ENCODE measurements at regions not wholly inside any gene's neighbourhood (a gene's known extent, or its start where the extent isn't known, plus 50 kb on each side); places are given as distances from the start of the nearest gene placed in this dataset.
"Not testable (repeated sequence)": the region's sequence is repeated elsewhere in the genome, so short reads cannot be mapped to it uniquely, and the experiment has no call there.

DNA sequence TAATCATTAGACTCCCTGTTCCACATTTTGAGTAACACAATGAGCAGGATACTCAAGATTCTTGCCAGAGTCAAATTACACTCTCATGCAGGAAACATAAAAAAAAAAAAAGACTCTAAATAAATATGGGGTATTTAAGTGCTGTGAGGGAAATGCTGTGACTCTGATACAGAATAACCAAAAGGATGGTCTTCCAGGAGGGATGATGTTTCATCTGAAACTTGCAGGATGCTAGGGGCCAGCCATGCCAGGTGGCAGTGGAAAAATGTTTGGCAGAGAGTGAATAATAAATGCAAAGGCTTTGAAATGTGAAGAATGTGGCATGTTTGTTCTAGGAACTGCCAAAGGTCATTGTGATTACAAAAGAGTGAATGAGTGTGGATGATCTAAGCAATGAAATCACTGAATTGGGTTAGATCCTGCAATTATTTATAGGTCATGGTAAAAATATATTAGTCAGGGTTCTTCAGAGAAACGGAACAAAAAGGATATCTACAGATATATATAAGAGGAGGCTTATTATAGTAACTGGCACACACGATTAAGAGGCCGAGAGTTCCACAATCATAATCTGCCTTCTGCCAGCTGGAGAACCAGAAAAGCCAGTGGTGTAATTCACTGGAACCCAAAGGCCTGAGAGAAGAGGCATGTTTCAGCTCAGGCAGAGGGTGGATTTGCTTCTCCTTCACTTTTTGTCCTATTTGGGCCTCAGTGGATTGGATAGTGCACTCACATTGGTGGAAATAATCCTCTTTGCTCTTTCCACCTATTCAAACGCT lies 1832.8 kb upstream of the MIR17HG start:
- Histone ChIP-seq H3K9me3 (no peaks in the 10 kb centered on the region), H3K36me3 (no peaks in the 10 kb centered on the region), H3K27ac (no peak overlapping the region), H3K4me1 (no peaks in the 10 kb centered on the region), H3K27me3 (no peaks in the 10 kb centered on the region), H3K4me3 (no peak overlapping the region)
- intact Hi-C loops (cut with DNase I), result no loop called here
- no peak for DNase-seq (ENCODE audit: extremely low spot score in 2 of 2)
- TF ChIP-seq POLR2A (IDR thresholded peaks at IDR 0.05) (no peak), POLR2AphosphoS5 (IDR thresholded peaks at IDR 0.05; ENCODE audit: insufficient read depth in 1 of 2, low read depth in 1 of 2) (no peak)
- TF ChIP-seq, protein P1, sequence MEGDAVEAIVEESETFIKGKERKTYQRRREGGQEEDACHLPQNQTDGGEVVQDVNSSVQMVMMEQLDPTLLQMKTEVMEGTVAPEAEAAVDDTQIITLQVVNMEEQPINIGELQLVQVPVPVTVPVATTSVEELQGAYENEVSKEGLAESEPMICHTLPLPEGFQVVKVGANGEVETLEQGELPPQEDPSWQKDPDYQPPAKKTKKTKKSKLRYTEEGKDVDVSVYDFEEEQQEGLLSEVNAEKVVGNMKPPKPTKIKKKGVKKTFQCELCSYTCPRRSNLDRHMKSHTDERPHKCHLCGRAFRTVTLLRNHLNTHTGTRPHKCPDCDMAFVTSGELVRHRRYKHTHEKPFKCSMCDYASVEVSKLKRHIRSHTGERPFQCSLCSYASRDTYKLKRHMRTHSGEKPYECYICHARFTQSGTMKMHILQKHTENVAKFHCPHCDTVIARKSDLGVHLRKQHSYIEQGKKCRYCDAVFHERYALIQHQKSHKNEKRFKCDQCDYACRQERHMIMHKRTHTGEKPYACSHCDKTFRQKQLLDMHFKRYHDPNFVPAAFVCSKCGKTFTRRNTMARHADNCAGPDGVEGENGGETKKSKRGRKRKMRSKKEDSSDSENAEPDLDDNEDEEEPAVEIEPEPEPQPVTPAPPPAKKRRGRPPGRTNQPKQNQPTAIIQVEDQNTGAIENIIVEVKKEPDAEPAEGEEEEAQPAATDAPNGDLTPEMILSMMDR (IDR thresholded peaks at IDR 0.05), result no peak

DNA sequence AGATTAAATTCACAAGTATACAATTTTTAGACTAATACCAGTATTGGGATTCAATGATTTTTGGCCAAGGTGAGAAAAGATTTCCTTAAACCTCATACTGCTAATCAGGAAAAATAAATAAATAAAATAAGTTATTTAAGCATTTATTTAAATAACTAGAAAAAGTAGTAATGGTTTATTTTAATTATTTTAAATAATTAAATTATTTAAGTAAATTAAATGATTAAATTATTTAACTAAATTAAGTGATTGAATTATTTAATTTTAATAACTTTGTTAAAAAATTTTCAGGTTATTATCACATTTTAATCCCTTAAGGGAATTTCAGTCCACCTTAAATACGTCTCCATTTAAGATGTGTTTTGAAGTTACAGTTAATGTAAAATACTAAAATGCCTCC lies 1831.5 kb upstream of the MIR17HG start:
- Histone ChIP-seq H3K36me3 (no peaks in the 10 kb centered on the region), H3K4me3 (no peak overlapping the region), H3K4me1 (no peaks in the 10 kb centered on the region), H3K27ac (no peak overlapping the region), H3K9me3 (no peaks in the 10 kb centered on the region), H3K27me3 (no peaks in the 10 kb centered on the region)
- DNase-seq (ENCODE audit: extremely low spot score in 2 of 2), result no peak
- TF ChIP-seq, protein P1 (IDR thresholded peaks at IDR 0.05), result no peak
- TF ChIP-seq POLR2A (IDR thresholded peaks at IDR 0.05) (no peak), POLR2AphosphoS5 (IDR thresholded peaks at IDR 0.05; ENCODE audit: insufficient read depth in 1 of 2, low read depth in 1 of 2) (no peak)
- intact Hi-C loops (cut with DNase I), result no loop called here

DNA sequence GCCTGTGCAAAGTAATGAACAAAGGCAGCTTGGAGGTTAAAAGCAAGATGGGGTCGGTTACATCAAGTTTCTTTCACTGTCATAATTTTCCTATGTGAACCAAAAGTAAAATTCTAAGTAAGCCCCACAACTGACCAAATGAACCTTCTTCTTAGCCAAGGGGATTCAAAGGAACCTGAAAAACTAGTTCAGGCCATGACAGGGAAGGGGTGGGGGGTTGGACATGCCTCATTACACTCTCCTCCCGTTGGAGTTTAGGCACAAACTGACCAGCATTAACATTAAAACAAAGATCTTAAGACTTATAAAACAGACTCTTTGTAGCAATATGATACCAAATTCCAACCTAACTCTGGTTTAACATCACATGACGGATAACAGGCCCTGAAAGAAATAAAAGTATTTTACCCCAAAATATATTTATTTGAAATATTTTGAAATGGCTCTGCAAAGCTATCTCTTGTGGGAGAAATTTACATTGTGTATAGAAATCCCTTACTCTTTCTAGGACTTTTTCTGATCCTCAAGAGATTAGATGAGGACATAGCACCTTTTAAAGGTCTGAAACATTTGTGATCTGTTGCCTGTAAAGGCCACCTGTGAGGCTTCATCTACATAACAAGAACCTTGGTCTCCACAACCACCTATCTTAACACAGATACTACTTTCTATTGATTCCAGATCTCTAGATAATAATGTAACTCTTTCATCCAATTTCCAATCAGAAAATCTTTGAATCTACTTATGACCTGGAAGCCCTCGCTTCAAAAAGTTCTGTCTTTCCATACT lies 1829.0 kb upstream of the MIR17HG start:
- Histone ChIP-seq H3K27ac (no peak overlapping the region), H3K27me3 (no peaks in the 10 kb centered on the region), H3K4me3 (no peak overlapping the region), H3K4me1 (no peaks in the 10 kb centered on the region), H3K9me3 (no peaks in the 10 kb centered on the region), H3K36me3 (no peaks in the 10 kb centered on the region)
- intact Hi-C loops (cut with DNase I), result no loop called here
- TF ChIP-seq POLR2A (IDR thresholded peaks at IDR 0.05), result no peak
- TF ChIP-seq, protein P1 (IDR thresholded peaks at IDR 0.05), result no peak
- DNase-seq (ENCODE audit: extremely low spot score in 2 of 2), result no peak

DNA sequence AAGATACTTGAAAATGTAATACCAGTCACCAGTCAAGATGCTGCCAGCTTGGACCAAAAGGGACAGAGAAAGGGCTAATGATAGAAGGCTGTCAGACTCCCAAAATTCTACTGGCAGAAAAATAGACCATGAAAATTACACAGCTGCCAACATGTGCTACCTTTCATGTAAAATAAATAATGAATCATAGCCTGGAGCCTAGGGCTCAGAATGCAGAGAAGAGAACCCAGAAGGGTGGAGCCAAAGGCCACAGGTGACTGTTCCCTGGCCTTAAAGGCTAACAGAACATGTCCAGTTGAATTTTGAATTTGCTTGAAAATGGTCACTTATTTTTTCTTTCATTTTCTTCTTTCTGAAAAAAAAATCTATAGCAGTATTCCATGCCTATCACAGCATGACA lies 1827.0 kb upstream of the MIR17HG start:
- H3K4me1 ChIP-seq, result no peaks in the 10 kb centered on the region
- intact Hi-C loops (cut with DNase I), result no loop called here
- H3K27ac ChIP-seq, result no peak overlapping the region
- no peak for DNase-seq (ENCODE audit: extremely low spot score in 2 of 2)
- no peaks in the 10 kb centered on the region for H3K36me3 ChIP-seq
- H3K9me3 ChIP-seq, result no peaks in the 10 kb centered on the region
- TF ChIP-seq POLR2A (IDR thresholded peaks at IDR 0.05), result no peak
- TF ChIP-seq, protein P1 (IDR thresholded peaks at IDR 0.05), result no peak
- no peak for TF ChIP-seq POLR2AphosphoS5 (IDR thresholded peaks at IDR 0.05; ENCODE audit: insufficient read depth in 1 of 2, low read depth in 1 of 2)
- H3K27me3 ChIP-seq, result no peaks in the 10 kb centered on the region
- no peak overlapping the region for H3K4me3 ChIP-seq

DNA sequence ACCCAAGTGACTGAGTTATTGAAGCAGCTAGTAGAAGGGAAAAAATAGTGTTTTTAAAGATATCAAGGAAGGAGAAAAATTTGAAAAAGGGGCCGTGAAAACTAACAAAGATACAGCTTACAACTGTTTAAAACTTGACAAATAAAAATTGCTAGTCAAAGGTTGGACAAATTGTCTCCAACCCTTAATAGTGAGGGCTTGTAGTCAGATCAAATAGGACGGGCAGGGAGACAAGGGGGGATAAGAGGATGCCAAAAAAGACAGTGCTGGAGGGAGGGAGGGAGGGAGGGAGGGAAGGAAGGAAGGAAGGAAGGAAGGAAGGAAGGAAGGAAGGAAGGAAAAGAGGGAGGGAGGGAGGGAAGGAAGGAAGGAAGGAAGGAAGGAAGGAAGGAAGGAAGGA lies 1825.8 kb upstream of the MIR17HG start:
- intact Hi-C loops (cut with DNase I); H3K27ac ChIP-seq; DNase-seq (ENCODE audit: extremely low spot score in 2 of 2); H3K4me3 ChIP-seq; H3K9me3 ChIP-seq; H3K4me1 ChIP-seq; H3K27me3 ChIP-seq; H3K36me3 ChIP-seq: not testable (repeated sequence)

Measured in vagina (tissue), 2 donors.